ENCODE measurements at regions not wholly inside any gene's neighbourhood (a gene's known extent, or its start where the extent isn't known, plus 50 kb on each side); places are given as distances from the start of the nearest gene placed in this dataset.

- Histone ChIP-seq H3K9me3 (ENCODE audit: control insufficient read depth, low read length) (peaks cover 4% of the 10 kb centered on the region), H2BK12ac (ENCODE audit: low read length in 2 of 2) (no peak overlapping the region), H3K9ac (ENCODE audit: low read length) (no peak overlapping the region), H2AFZ (ENCODE audit: low read depth, low read length) (no peak overlapping the region), H2BK120ac (ENCODE audit: low read depth, low read length) (no peak overlapping the region), H3K4me1 (ENCODE audit: control insufficient read depth, insufficient read depth, low read depth, low read length) (peaks cover 4% of the 10 kb centered on the region), H4K8ac (ENCODE audit: low read length) (no peak overlapping the region), H3K27me3 (ENCODE audit: control insufficient read depth in 1 of 2, insufficient read depth in 1 of 2, low read length in 2 of 2) (no peaks in the 10 kb centered on the region), H2BK15ac (ENCODE audit: low read depth, poor library complexity, severe bottlenecking) (no peak overlapping the region), H3K4ac (ENCODE audit: low read depth in 1 of 2, low read length in 2 of 2) (no peak overlapping the region), H3K18ac (ENCODE audit: low read depth in 1 of 2, low read length in 2 of 2) (no peak overlapping the region), H3K79me1 (replicated peaks; ENCODE audit: low read length, poor library complexity, severe bottlenecking) (no peaks in the 10 kb centered on the region), H3K36me3 (ENCODE audit: control insufficient read depth in 1 of 2, insufficient read depth in 2 of 2, low read depth in 1 of 2, low read length in 2 of 2) (no peaks in the 10 kb centered on the region), H2BK5ac (ENCODE audit: low read depth, low read length, poor library complexity, severe bottlenecking) (no peak overlapping the region), H3K23ac (ENCODE audit: low read length in 2 of 2) (no peak overlapping the region), H4K91ac (ENCODE audit: low read length) (no peak overlapping the region), H3K14ac (ENCODE audit: low read length in 2 of 2) (no peak overlapping the region), H3K4me3 (ENCODE audit: insufficient read depth in 1 of 2, low read depth in 1 of 2, low read length in 2 of 2) (no peak overlapping the region), H3K27ac (ENCODE audit: low read length, poor library complexity, severe bottlenecking) (no peak overlapping the region), H3K4me2 (ENCODE audit: low read length, poor library complexity, severe bottlenecking) (no peak overlapping the region), H2AK5ac (ENCODE audit: low read length, severe bottlenecking) (no peak overlapping the region)
- no peak for DNase-seq
- 75% methylated on average over 2 of the region's 2 CpGs for WGBS
Observed at GRCh38 chr21:25373126-25374082, 233.9 kb downstream of the MRPL39 start.

DNA sequence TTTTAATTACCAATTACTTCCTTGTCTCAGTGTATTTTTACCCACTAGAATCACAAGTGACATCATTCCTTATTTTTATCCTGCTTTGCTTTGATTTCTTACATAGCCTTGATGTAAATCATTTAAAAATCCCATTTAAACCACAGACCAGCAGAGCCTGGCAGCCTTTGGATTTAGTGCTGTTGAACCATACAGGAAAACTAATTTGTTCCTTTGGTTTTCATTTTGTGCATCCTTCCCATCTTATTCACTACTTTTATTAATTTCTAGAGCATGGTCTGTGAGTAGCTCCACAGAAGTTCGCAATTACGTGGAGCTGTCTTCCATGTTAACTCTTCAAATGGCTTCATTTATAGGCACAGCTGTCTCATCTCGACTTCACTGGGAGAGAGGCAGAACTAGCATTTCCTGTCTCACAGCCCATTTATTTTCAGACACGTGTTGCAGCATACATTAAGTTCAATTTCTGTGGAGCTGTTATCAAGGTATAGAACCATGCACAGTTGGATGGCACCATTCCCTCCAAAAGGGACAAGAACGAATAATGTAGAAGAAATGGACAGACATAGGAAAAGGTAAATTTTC, 235.3 kb downstream of the MRPL39 start:
- H2AFZ ChIP-seq (ENCODE audit: low read depth, low read length): no peak overlapping the region
- H3K79me1 ChIP-seq (replicated peaks; ENCODE audit: low read length, poor library complexity, severe bottlenecking): no peaks in the 10 kb centered on the region
- 54% methylated on average over 5 of the region's 5 CpGs for WGBS

GRCh38 chr21:25370311-25370744, 237.0 kb downstream of the MRPL39 start:
- no peak overlapping the region for H2BK12ac ChIP-seq (ENCODE audit: low read length in 2 of 2)
- 34% methylated on average over 6 of the region's 6 CpGs for WGBS
- no peak overlapping the region for H3K4me3 ChIP-seq (ENCODE audit: insufficient read depth in 1 of 2, low read depth in 1 of 2, low read length in 2 of 2)
- H3K9me3 ChIP-seq (ENCODE audit: control insufficient read depth, low read length): no peaks in the 10 kb centered on the region
- H3K27ac ChIP-seq (ENCODE audit: low read length, poor library complexity, severe bottlenecking): peak overlapping the region; percentile 25
- H2BK120ac ChIP-seq (ENCODE audit: low read depth, low read length): no peak overlapping the region
- no peak overlapping the region for H3K14ac ChIP-seq (ENCODE audit: low read length in 2 of 2)
- no peak overlapping the region for H3K23ac ChIP-seq (ENCODE audit: low read length in 2 of 2)
- no peaks in the 10 kb centered on the region for H3K36me3 ChIP-seq (ENCODE audit: control insufficient read depth in 1 of 2, insufficient read depth in 2 of 2, low read depth in 1 of 2, low read length in 2 of 2)
- no peaks in the 10 kb centered on the region for H3K27me3 ChIP-seq (ENCODE audit: control insufficient read depth in 1 of 2, insufficient read depth in 1 of 2, low read length in 2 of 2)
- H2BK15ac ChIP-seq (ENCODE audit: low read depth, poor library complexity, severe bottlenecking): no peak overlapping the region
- no peak overlapping the region for H2AK5ac ChIP-seq (ENCODE audit: low read length, severe bottlenecking)
- DNase-seq: peak; percentile 7
- no peak overlapping the region for H4K8ac ChIP-seq (ENCODE audit: low read length)
- H2BK5ac ChIP-seq (ENCODE audit: low read depth, low read length, poor library complexity, severe bottlenecking): no peak overlapping the region
- no peaks in the 10 kb centered on the region for H3K79me1 ChIP-seq (replicated peaks; ENCODE audit: low read length, poor library complexity, severe bottlenecking)
- H3K9ac ChIP-seq (ENCODE audit: low read length): peak overlapping the region; percentile 71
- no peak overlapping the region for H3K4me2 ChIP-seq (ENCODE audit: low read length, poor library complexity, severe bottlenecking)
- H3K4ac ChIP-seq (ENCODE audit: low read depth in 1 of 2, low read length in 2 of 2): no peak overlapping the region
- H2AFZ ChIP-seq (ENCODE audit: low read depth, low read length): no peak overlapping the region
- H3K4me1 ChIP-seq (ENCODE audit: control insufficient read depth, insufficient read depth, low read depth, low read length): peaks cover 4% of the 10 kb centered on the region
- no peak overlapping the region for H4K91ac ChIP-seq (ENCODE audit: low read length)
- no peak overlapping the region for H3K18ac ChIP-seq (ENCODE audit: low read depth in 1 of 2, low read length in 2 of 2)

More for the DNA sequence above, 235.3 kb downstream of the MRPL39 start:
- Histone ChIP-seq H3K9me3 (ENCODE audit: control insufficient read depth, low read length) (no peaks in the 10 kb centered on the region), H2BK12ac (ENCODE audit: low read length in 2 of 2) (no peak overlapping the region), H3K23ac (ENCODE audit: low read length in 2 of 2) (no peak overlapping the region), H3K18ac (ENCODE audit: low read depth in 1 of 2, low read length in 2 of 2) (no peak overlapping the region), H3K27ac (ENCODE audit: low read length, poor library complexity, severe bottlenecking) (no peak overlapping the region), H3K4me2 (ENCODE audit: low read length, poor library complexity, severe bottlenecking) (no peak overlapping the region), H2BK15ac (ENCODE audit: low read depth, poor library complexity, severe bottlenecking) (no peak overlapping the region), H4K91ac (ENCODE audit: low read length) (no peak overlapping the region), H3K4me3 (ENCODE audit: insufficient read depth in 1 of 2, low read depth in 1 of 2, low read length in 2 of 2) (no peak overlapping the region), H2BK5ac (ENCODE audit: low read depth, low read length, poor library complexity, severe bottlenecking) (no peak overlapping the region), H2AK5ac (ENCODE audit: low read length, severe bottlenecking) (no peak overlapping the region), H3K14ac (ENCODE audit: low read length in 2 of 2) (no peak overlapping the region), H3K4me1 (ENCODE audit: control insufficient read depth, insufficient read depth, low read depth, low read length) (peaks cover 4% of the 10 kb centered on the region), H4K8ac (ENCODE audit: low read length) (no peak overlapping the region), H3K4ac (ENCODE audit: low read depth in 1 of 2, low read length in 2 of 2) (no peak overlapping the region), H3K36me3 (ENCODE audit: control insufficient read depth in 1 of 2, insufficient read depth in 2 of 2, low read depth in 1 of 2, low read length in 2 of 2) (no peaks in the 10 kb centered on the region), H3K9ac (ENCODE audit: low read length) (no peak overlapping the region), H2BK120ac (ENCODE audit: low read depth, low read length) (no peak overlapping the region), H3K27me3 (ENCODE audit: control insufficient read depth in 1 of 2, insufficient read depth in 1 of 2, low read length in 2 of 2) (no peaks in the 10 kb centered on the region)
- no peak for DNase-seq

DNA sequence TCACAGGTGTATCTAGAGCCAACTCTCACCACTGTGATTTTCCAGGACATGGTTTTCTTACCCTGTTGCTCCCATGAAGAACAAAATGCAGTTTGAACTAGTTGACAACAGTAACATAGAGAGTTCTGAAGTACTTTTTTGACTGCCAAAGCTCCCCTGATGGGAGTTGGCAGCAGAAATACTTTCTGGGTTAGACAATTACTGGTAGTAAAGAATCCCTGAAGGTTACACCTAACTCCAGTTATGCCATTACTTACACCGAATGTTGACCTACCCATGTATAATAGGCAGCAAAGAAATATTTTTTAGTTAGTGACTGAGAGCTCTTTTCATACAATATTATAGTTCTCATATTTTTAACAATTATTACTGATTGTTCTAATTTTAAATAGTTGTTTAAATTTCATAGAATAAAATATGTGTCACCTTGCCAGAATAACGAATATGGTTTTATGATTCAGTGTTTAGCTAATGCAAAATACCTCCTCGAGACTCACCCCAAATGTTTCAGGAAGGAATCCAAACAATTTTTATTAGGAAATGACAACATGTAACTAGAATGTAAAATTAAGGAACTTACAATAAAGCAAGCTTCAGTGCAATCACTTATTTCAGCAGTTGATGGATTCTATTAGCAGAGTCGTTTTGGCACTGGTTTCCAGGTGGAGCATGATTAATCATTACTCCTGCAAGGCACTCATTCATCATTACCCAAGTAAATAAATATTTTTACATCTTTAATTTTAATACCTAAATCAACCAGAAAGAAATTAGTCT, 237.6 kb downstream of the MRPL39 start:
- Histone ChIP-seq H4K91ac (ENCODE audit: low read length) (no peak overlapping the region), H3K4ac (ENCODE audit: low read depth in 1 of 2, low read length in 2 of 2) (no peak overlapping the region), H2AFZ (ENCODE audit: low read depth, low read length) (no peak overlapping the region), H3K36me3 (ENCODE audit: control insufficient read depth in 1 of 2, insufficient read depth in 2 of 2, low read depth in 1 of 2, low read length in 2 of 2) (no peaks in the 10 kb centered on the region), H3K27me3 (ENCODE audit: control insufficient read depth in 1 of 2, insufficient read depth in 1 of 2, low read length in 2 of 2) (no peaks in the 10 kb centered on the region), H3K9ac (ENCODE audit: low read length) (peak overlapping the region; percentile 71), H3K27ac (ENCODE audit: low read length, poor library complexity, severe bottlenecking) (peak overlapping the region; percentile 38), H3K9me3 (ENCODE audit: control insufficient read depth, low read length) (no peaks in the 10 kb centered on the region), H2BK12ac (ENCODE audit: low read length in 2 of 2) (no peak overlapping the region), H3K4me1 (ENCODE audit: control insufficient read depth, insufficient read depth, low read depth, low read length) (peaks cover 4% of the 10 kb centered on the region), H2BK15ac (ENCODE audit: low read depth, poor library complexity, severe bottlenecking) (no peak overlapping the region), H2BK120ac (ENCODE audit: low read depth, low read length) (no peak overlapping the region), H3K23ac (ENCODE audit: low read length in 2 of 2) (no peak overlapping the region), H3K4me3 (ENCODE audit: insufficient read depth in 1 of 2, low read depth in 1 of 2, low read length in 2 of 2) (peak overlapping the region in 1 of 2 experiments; percentile 36), H3K18ac (ENCODE audit: low read depth in 1 of 2, low read length in 2 of 2) (no peak overlapping the region), H4K8ac (ENCODE audit: low read length) (no peak overlapping the region), H3K14ac (ENCODE audit: low read length in 2 of 2) (no peak overlapping the region), H2AK5ac (ENCODE audit: low read length, severe bottlenecking) (no peak overlapping the region), H3K79me1 (replicated peaks; ENCODE audit: low read length, poor library complexity, severe bottlenecking) (no peaks in the 10 kb centered on the region), H2BK5ac (ENCODE audit: low read depth, low read length, poor library complexity, severe bottlenecking) (no peak overlapping the region), H3K4me2 (ENCODE audit: low read length, poor library complexity, severe bottlenecking) (no peak overlapping the region)
- no CpG with 5 or more reads among the region's 4 CpGs for WGBS
- no peak for DNase-seq

Measured in mesenchymal stem cell (in vitro differentiated cells and primary cell).